LNCAP (cell line): ENCODE measurements at regions not wholly inside any gene's neighbourhood (a gene's known extent, or its start where the extent isn't known, plus 50 kb on each side); places are given as distances from the start of the nearest gene placed in this dataset.

ENCODE experiments used
- TF ChIP-seq, protein P1 (sequence below): fragments of 450-650 bp; IDR thresholded peaks from 2 replicates; pipeline ENCODE4 v1.5.1; 2017; ENCODE audit warnings: mild to moderate bottlenecking

GRCh38 chr6:141728330-141728729 is 404.4 kb upstream of the GJE1 start:
- TF ChIP-seq, protein P1, sequence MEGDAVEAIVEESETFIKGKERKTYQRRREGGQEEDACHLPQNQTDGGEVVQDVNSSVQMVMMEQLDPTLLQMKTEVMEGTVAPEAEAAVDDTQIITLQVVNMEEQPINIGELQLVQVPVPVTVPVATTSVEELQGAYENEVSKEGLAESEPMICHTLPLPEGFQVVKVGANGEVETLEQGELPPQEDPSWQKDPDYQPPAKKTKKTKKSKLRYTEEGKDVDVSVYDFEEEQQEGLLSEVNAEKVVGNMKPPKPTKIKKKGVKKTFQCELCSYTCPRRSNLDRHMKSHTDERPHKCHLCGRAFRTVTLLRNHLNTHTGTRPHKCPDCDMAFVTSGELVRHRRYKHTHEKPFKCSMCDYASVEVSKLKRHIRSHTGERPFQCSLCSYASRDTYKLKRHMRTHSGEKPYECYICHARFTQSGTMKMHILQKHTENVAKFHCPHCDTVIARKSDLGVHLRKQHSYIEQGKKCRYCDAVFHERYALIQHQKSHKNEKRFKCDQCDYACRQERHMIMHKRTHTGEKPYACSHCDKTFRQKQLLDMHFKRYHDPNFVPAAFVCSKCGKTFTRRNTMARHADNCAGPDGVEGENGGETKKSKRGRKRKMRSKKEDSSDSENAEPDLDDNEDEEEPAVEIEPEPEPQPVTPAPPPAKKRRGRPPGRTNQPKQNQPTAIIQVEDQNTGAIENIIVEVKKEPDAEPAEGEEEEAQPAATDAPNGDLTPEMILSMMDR, result no peak

DNA sequence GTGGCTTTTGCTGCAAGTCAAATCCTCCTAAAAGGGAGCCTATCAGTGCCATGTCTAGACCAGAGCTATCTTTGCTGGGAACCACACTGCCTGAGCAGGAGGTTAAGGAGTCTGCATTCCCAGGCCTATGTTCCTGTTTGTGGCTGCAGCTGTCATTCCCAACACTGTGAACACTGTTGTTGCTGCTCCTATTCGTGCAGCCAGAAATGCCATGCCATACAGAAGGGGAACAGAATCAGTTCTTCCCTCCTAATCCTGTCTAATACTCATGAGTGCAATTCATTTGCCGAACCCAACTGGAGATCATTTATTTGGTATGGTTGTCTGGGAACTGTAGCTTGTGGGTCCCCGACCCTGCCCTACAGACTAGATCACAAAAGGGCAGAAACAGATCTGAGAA is 406.5 kb upstream of the GJE1 start:
- TF ChIP-seq, protein P1, result no peak

- TF ChIP-seq, protein P1, result no peak
Observed at GRCh38 chr6:141724731-141725130, 408.0 kb upstream of the GJE1 start.

DNA sequence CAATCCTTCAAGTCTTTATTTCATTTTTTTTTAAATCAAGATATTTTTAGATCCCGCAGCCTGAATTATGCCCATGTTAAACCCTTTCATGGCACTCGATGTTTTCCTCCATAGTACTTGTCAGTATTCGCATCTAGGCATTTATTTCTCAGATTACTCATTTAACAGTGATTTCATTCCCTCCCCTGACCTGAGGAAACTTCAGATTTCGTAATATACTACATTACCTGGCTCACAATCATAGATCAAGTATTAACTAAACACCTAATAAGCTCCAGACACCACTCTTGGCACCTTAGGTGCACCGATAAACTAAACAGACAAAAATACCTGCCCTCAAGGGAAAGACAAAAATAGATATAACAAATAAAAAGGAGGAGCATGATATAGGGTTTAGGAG is 413.2 kb upstream of the GJE1 start:
- TF ChIP-seq, protein P1, result no peak

DNA sequence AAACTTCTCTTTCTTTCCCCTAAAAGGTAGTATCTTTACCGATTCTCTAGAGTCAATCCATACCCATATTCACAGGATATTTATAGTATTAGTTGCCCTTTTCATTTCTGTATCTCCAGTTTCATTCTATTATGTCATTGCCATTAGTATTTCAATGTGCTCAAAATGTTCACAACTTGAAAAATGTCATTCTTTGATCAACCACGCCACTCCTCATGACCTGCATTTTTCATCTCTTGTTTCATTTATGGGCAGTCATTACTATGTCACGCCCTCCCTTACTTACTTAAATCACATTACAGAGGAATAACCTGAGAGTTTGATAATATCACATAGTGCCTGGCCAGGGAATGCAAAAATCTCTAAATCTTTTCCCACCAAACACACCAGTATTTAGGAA is 427.3 kb upstream of the GJE1 start:
- TF ChIP-seq, protein P1, result no peak

DNA sequence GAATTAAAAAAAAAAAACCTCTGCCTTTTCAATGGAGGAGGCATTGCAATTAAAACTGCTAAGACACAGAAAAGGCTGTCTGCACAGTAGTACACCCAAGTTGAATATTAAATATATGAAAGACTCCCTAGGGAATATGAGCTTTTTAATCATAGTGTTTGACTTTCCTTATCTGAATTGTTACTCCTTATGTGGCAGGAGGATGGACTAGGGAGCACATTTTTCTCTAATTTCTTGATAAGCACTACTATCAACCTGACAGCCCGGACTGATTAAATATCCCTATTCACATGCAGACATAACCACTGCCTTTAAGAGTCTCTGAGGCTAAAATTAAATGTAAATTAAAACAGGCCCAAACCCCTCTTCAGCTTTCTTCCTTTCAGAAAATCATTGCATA is 428.6 kb upstream of the GJE1 start:
- TF ChIP-seq, protein P1, result no peak

DNA sequence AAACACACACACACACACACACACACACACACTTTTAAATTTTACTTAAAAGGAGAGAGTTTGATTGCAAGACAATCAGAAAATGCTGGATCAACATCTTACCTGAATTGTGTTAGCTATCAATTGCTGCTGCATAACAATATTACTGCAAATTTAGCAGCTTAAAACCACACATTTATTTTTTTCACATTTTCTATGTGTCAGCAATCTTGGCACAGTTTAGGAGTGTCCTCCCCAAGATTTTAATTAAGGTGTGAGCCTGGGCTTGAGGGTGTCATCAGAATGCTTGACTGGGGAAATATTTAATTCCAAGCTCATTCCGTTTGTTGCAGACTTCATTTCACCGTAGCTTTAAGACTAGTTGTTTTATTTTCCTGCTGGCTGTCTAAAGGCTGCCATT is 431.0 kb upstream of the GJE1 start:
- TF ChIP-seq, protein P1, result no peak

DNA sequence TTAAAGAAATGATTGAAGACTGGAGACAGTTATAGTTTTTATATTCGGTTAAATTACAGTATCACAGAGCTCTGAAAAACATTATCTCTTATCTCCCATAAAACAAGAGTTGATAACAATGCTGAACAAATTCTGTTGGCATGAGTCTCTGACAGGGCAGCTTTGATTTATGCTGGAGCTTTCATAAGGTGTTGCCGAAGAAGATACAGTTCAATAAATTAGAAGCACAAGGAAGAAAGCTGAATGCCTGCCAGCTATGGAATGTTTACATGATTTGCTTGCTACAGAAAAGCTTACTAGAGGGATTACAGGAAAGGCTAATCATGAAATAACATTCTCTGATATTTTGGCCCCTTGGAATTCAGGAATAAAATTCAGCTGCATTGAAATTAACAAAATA is 431.9 kb upstream of the GJE1 start:
- TF ChIP-seq, protein P1, result no peak
